Right atrium auricular region (tissue), 2 donors: ENCODE measurements at regions not wholly inside any gene's neighbourhood (a gene's known extent, or its start where the extent isn't known, plus 50 kb on each side); places are given as distances from the start of the nearest gene placed in this dataset.

Experiments
- DNase-seq: peaks from one replicate; pipeline ENCODE4 v3.0.0-alpha.2; 2019; ENCODE audit warnings: low spot score
- H3K27ac ChIP-seq, 2 donors: fragments of 200-600 bp; sonication (generic); 1 replicate in 1 of 2; 2 replicates in 1 of 2; pipeline ENCODE4 v1.5.1; 2016 to 2019
- H3K27me3 ChIP-seq, 2 donors: fragments of 200-600 bp; sonication (generic); one replicate each; pipeline versions ENCODE4 v1.5.1 to v1.6.0; 2017 to 2019
- H3K36me3 ChIP-seq: fragments of 200-600 bp; sonication (generic); one replicate; pipeline ENCODE4 v1.5.1; 2016
- H3K4me1 ChIP-seq, 2 donors: fragments of 200-600 bp; sonication (generic); one replicate each; pipeline versions ENCODE4 v1.5.1 to v1.6.0; 2017 to 2019
- H3K4me3 ChIP-seq, 2 donors: fragments of 200-600 bp; sonication (generic); 1 replicate in 1 of 2; 2 replicates in 1 of 2; pipeline ENCODE4 v1.5.1; 2017 to 2019; ENCODE audit warnings: mild to moderate bottlenecking in 1 of 2, moderate library complexity in 1 of 2
- H3K9me3 ChIP-seq, 2 donors: fragments of 200-600 bp; sonication (generic); one replicate each; pipeline ENCODE4 v1.5.1; 2019
- TF ChIP-seq, protein P1 (sequence below), 2 donors: fragments of 200-600 bp; sonication (generic); IDR thresholded peaks; one replicate each; pipeline ENCODE4 v1.5.1; 2019; ENCODE audit warnings: antibody characterized with exemption in 2 of 2

DNA sequence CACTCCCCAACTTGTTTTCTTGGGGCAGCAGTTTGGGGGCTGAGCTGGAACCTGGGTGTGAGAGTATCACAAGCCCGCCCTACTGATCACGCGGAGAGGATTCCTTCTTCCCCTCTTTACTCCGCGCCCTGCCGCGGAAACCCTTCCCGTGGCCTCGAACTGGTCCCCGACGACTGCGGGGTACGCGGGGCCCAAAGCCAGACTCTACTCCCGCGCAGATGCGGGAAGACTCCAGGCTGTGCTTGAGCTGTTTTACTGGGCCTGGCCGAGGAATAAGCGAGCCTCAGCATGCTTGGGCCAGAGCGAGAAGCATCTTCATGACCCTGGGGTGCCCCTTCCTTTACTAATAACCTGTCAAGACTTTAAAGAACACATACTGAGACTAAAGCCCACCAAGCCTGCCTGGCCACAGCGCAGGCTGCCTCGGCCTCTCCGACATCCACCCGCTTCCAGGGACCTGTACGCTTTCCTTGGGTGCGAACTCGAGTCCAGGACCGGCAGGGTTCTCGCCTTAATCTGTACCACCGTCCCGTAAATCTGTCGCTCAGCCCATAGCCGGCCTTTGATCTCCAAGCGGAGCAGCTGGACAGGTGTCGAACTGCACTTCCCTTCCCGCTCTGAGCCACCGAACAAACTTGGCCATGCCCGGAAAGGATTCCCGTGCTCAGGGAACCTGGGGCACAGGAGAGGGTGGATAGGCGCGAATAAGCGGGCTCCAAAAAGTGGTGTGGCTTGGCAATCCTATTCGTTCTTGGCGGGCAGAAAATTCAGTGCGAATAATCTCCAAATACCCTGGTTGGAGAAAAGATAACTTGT is 55.0 kb upstream of the TMEM33 start:
- H3K9me3 ChIP-seq: no peaks in the 10 kb centered on the region
- TF ChIP-seq, protein P1, sequence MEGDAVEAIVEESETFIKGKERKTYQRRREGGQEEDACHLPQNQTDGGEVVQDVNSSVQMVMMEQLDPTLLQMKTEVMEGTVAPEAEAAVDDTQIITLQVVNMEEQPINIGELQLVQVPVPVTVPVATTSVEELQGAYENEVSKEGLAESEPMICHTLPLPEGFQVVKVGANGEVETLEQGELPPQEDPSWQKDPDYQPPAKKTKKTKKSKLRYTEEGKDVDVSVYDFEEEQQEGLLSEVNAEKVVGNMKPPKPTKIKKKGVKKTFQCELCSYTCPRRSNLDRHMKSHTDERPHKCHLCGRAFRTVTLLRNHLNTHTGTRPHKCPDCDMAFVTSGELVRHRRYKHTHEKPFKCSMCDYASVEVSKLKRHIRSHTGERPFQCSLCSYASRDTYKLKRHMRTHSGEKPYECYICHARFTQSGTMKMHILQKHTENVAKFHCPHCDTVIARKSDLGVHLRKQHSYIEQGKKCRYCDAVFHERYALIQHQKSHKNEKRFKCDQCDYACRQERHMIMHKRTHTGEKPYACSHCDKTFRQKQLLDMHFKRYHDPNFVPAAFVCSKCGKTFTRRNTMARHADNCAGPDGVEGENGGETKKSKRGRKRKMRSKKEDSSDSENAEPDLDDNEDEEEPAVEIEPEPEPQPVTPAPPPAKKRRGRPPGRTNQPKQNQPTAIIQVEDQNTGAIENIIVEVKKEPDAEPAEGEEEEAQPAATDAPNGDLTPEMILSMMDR (IDR thresholded peaks at IDR 0.05): no peak
- DNase-seq: no peak
- no peak overlapping the region for H3K27ac ChIP-seq
- H3K4me3 ChIP-seq: no peak overlapping the region
- H3K27me3 ChIP-seq: peaks cover 35 to 36% of the 10 kb centered on the region in 2 donors
- H3K4me1 ChIP-seq: peaks cover 0 to 30% of the 10 kb centered on the region in 2 donors
- no peaks in the 10 kb centered on the region for H3K36me3 ChIP-seq

GRCh38 chr4:41879552-41879951 is 55.7 kb upstream of the TMEM33 start:
- Histone ChIP-seq H3K27me3 (peaks cover 35 to 36% of the 10 kb centered on the region in 2 donors), H3K9me3 (no peaks in the 10 kb centered on the region), H3K36me3 (no peaks in the 10 kb centered on the region), H3K4me3 (no peak overlapping the region), H3K27ac (no peak overlapping the region), H3K4me1 (peaks cover 0 to 30% of the 10 kb centered on the region in 2 donors)
- TF ChIP-seq, protein P1 (IDR thresholded peaks at IDR 0.05): no peak
- no peak for DNase-seq

DNA sequence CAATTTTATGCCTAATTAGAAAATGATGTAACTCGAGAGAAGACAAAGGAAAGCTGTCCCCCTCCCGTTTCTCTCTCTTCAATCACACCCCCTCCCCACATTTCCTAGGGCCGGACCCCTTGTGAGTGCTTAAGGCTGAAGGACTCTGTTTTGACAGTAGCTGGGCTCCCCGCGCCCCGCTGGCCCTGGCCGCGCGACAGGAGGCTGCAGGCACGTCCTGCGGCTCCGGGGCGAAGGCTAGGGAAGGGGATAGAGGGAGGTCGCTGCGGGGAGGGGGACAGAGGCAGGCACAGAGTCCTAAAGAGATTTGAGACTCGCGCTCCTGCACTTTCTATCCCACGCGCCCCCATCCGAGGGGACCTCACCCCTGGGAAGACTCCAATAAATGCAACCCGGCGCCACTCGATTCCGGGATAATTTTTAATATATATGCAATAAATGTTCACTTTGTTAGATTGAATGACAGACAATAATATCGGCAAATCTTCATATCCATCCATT is 56.2 kb upstream of the TMEM33 start:
- H3K9me3 ChIP-seq: no peaks in the 10 kb centered on the region
- peaks cover 35 to 40% of the 10 kb centered on the region in 2 donors for H3K27me3 ChIP-seq
- TF ChIP-seq, protein P1 (IDR thresholded peaks at IDR 0.05): no peak
- H3K27ac ChIP-seq: no peak overlapping the region
- no peaks in the 10 kb centered on the region for H3K36me3 ChIP-seq
- H3K4me1 ChIP-seq: peaks cover 0 to 30% of the 10 kb centered on the region in 2 donors
- DNase-seq: no peak
- H3K4me3 ChIP-seq: no peak overlapping the region

- H3K4me1 ChIP-seq: peaks cover 0 to 33% of the 10 kb centered on the region in 2 donors
- TF ChIP-seq, protein P1 (IDR thresholded peaks at IDR 0.05): no peak
- no peak for DNase-seq
- no peak overlapping the region for H3K27ac ChIP-seq
- peaks cover 40 to 47% of the 10 kb centered on the region in 2 donors for H3K27me3 ChIP-seq
- H3K4me3 ChIP-seq: no peak overlapping the region
- H3K9me3 ChIP-seq: no peaks in the 10 kb centered on the region
- no peaks in the 10 kb centered on the region for H3K36me3 ChIP-seq
These were observed 56.9 kb upstream of the TMEM33 start for GRCh38 chr4:41878170-41878969.

DNA sequence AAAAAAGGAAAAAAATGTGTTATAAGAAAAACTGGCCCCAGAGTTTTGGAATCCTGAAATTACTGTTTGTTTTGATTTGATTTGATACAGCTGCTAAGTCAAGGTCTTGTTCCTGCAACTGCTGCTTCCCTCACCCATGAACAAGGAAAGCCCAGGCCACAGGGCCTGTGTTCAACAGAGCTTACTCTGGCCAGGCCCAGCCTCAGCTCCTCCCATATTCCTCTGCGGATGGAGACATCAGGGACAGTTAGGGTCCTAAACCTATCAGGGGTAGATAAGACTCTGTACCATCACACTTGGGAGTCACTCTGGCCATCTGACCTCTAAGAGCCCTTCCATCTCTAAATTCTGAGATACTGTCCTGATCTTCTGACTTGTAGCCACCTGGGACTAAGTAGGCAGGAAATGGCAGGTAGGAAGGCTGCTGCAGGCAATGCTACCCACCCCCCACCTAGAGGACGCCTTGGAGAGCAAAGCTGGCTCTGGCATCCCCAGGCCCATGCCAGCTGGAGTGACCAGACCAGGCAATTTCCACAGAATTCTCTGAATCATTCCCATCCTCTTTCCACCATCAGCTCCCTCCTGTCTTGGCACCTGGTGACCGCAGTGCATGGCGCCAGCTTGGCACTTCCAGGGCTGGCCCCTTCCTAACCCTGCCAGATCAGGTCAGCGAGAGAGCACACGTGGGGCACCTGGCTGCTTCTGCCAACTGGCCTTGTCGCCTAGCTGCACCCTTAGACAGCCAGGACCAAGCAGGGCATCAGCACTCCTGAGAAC is 58.0 kb upstream of the TMEM33 start:
- TF ChIP-seq, protein P1 (IDR thresholded peaks at IDR 0.05): no peak
- Histone ChIP-seq H3K27me3 (peaks cover 39 to 57% of the 10 kb centered on the region in 2 donors), H3K27ac (no peak overlapping the region), H3K9me3 (no peaks in the 10 kb centered on the region), H3K4me3 (no peak overlapping the region), H3K36me3 (no peaks in the 10 kb centered on the region), H3K4me1 (peaks cover 0 to 33% of the 10 kb centered on the region in 2 donors)
- no peak for DNase-seq
